SK-N-MC (cell line): ENCODE measurements at regions not wholly inside any gene's neighbourhood (a gene's known extent, or its start where the extent isn't known, plus 50 kb on each side); places are given as distances from the start of the nearest gene placed in this dataset.

Experiments
- EZH2 ChIP-seq: fragments of 200-600 bp; sonication (generic); IDR thresholded peaks from one replicate; pipeline ENCODE4 v1.6.1; 2017; ENCODE audit warnings: antibody characterized with exemption
- FOXP2 ChIP-seq: optimal IDR thresholded peaks from 2 replicates; pipeline ENCODE3; 2011; ENCODE audit warnings: mild to moderate bottlenecking, moderate library complexity; ENCODE audit not compliant: insufficient read depth; ENCODE audit errors: extremely low read length, control extremely low read depth
- POLR2AphosphoS5 ChIP-seq: IDR thresholded peaks from 2 replicates; pipeline ENCODE4 v1.6.1; 2012; ENCODE audit warnings: mild to moderate bottlenecking, low read depth, low read length, borderline replicate concordance

GRCh38 chr12:74185360-74185759, 352.3 kb upstream of the ATXN7L3B start:
- TF ChIP-seq EZH2 (no peak), POLR2AphosphoS5 (no peak), FOXP2 (no peak)
